GM18519 (cell line): ENCODE measurements at regions not wholly inside any gene's neighbourhood (a gene's known extent, or its start where the extent isn't known, plus 50 kb on each side); places are given as distances from the start of the nearest gene placed in this dataset.

Experiments used
- ATAC-seq: cut with Tn5 transposase; IDR thresholded peaks from one replicate; pipeline ENCODE4 v1.9.1; 2021; ENCODE audit warnings: mild to moderate bottlenecking, moderate library complexity; ENCODE audit not compliant: unreplicated experiment, low FRiP score

GRCh38 chr3:72385167-72385566 is 463.1 kb downstream of the SHQ1 start:
- no peak for ATAC-seq

DNA sequence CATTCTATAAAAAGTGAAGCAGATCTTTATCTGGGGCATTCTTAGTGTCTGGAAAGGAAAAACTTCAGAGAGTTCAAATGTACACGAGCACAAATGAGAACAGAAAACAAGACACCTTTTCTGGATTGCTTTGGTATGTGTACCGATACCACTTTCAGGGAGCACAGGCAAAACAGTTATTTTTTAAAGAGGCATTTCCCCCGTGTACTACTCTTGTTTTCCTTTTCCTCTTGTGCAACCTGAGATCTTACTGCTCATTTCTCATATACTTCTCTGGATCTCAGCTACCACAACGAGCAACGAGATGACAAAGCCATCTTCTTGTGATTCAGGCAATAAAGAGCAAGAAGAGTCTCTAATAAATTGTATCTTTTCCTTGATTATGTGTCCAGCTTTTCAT is 463.6 kb downstream of the SHQ1 start:
- no peak for ATAC-seq

DNA sequence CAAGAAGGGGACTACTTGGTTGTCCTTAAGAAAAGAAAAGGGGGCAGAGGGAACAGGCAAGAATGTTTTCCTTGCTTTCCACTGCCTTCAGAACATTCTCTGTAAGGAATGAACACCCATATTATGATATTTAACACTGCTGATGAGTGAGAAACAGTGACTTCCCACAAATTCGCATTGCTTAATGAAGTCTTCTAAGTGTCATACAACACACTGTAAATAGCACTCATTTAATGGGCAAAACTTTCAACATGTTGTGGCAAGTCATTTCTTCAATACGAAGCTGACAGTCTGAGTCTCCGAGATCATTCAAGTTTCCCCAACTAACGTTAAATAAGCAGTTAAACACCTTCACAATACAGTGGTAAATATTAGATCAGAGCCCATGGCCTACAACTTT is 464.4 kb downstream of the SHQ1 start:
- ATAC-seq, result no peak

- ATAC-seq, result no peak
Measured at GRCh38 chr3:72383230-72383629, 465.0 kb downstream of the SHQ1 start.

DNA sequence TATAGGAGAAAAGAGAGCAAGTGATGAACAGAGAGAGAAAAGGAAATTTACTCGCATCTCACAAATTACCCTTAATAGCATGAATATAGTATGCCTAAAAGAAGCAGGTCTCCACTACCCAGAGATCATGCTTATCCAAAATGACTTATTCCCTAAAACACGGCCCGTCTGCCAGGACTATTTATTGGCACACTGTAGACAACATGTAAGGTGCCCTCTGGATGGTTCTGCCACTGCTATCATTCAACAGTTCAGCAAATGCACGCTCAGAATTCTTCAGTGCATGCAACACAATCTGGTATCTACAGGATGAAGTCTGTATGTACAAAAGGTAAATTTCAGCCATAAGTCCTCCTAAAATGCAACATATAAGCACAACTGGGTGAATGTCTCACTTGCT is 465.8 kb downstream of the SHQ1 start:
- ATAC-seq, result no peak

DNA sequence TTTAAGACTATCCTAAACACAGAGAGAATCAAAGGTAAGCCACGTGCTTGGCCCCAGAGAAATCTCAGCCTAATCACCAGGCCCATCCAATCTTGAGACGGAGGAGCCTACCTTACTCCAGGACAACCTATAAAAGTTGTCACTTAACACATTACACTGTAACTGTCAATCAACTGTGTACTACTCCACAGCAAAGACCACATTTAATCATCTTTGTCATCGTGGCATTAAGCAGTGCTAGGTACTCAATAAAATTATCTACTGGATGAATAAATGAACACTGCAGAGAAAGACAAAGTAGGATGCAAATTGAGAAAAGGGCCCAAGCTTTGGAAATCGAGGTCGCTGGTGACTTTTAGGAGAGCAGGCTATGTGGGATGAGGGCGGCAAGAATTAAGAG is 466.7 kb downstream of the SHQ1 start:
- no peak for ATAC-seq

GRCh38 chr3:72380711-72381493 is 467.3 kb downstream of the SHQ1 start:
- no peak for ATAC-seq

- no peak for ATAC-seq
Measured at GRCh38 chr3:72380193-72380592, 468.1 kb downstream of the SHQ1 start.

GRCh38 chr3:72379500-72380187 is 468.6 kb downstream of the SHQ1 start:
- no peak for ATAC-seq

DNA sequence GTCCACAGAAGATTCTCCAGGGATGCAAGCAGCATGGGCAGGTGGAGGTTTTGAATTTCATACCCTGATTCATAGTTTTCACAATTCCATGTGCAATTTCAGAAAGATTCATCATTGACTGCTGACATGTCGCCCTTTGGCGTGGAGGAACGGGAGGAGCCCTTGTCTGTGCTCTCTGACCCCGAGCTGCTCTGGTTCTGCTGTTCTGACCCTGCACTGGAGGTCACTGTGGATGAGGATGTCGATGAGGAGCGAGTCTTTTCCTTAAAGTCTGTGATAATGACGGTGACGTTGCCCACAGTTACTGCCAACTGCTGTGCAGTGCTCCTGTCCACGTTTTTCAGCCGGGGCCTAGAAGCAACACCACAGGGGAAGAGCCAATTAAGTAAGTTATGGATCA is 470.0 kb downstream of the SHQ1 start:
- no peak for ATAC-seq

DNA sequence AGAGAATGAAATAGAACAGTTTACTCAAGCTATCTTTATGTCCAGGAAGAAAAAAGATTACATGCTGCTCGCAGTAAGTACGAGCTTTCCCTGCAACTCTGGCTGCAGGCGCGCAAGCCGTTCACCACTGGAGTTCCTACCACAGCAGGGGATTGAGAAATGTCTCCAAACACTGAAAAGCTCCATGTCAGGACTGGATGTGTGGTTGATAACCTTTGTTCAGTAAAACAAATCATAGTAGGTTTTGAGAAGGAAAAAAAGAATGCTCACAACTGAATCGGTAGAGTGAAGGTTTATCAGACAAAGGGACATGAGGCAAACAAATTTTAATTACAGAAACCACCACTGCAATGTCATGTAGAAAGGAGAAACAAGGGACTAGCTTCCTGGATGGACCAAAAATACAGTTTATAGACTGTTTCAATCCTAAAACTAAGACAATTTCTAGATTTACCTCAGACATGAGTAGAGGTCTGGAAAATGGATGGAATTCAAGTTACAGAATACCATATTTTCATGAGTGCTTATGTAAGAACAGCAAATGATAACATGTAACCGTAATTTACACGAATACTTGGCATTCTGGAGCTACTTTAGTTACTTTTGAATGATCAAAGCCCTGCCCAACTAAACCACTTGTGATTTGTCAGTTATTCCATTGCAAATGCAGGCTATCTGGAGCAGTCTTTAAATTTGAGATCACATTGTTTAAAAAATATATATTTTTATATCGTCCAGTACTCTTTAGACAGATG is 471.1 kb downstream of the SHQ1 start:
- no peak for ATAC-seq

DNA sequence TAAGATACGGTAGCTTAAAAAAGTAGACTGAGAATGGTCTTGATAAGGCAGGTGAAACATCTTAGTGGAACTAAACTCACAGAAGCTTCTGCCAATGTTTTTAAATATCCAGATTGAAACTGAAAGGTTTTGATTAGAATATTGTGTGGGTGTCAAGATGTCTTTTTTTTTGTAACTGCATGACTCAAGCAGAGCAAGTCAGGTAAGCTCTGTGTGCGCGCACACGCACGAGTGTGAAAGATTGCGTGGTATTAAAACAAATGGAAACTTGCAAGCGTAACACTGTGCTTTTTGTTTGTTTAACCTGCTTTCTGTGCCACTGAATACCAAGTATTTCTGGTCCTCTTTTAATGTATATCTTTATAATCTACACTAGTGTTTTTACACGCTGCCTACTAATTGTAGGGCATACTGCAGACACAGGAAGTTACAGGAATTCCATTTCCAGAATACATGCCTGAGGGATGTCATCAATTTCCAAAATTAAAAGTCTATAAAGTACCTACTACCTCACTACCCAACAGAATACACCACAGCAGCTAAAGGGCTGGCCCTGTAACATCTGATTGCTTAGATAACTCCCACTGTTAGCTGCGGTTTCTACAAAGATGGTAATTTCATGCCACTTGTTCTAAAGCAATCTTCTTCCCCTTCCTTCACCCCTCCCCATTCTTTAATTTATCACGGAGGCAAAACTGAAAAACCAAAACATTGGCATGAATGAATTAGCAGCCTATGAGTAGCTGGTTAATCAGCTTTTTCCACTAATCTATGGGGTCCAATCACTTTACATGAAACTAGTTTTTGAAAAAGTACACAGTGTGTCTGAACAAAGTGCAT is 472.8 kb downstream of the SHQ1 start:
- ATAC-seq, result peak; percentile 60

- ATAC-seq, result no peak
Measured at GRCh38 chr3:72373139-72373538, 475.1 kb downstream of the SHQ1 start.

DNA sequence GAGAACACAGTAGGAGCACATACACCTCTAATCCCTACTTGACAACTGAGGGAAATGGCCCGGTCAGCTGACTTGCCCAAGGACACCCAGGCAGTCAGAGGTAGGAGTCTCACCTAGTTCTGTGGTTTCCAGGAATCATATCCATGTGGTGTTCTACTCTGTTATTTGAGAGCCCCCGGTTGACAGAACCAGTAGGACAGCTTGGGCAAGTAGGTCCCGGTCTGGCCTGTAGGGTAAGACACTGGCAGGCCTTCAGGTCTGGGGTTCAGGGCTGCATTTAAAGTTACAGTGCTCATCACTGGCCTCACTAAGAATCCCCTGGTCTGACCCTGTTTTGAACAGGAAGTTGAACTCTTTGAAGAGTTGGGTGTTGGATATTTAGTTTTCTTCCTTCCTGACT is 476.1 kb downstream of the SHQ1 start:
- no peak for ATAC-seq

DNA sequence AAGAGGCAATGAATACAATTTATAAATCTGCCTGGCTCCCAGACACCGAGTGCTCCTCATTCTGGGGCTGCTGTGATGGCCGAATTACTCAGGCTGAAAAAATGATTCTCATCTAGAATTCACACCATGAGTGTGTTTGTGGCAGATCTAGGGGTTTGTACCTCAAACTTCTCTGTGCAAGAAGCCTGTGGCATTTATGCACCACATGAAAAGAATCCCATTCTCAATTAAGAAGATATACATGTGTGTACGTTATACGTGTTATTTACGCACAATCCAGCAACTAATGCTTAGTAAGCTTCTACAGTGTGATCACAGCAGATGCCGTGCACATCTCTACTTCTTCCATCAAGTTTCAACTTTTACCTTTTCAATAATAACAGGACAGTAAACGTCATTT is 476.8 kb downstream of the SHQ1 start:
- ATAC-seq, result no peak

- no peak for ATAC-seq
Measured at GRCh38 chr3:72370947-72371346, 477.3 kb downstream of the SHQ1 start.

DNA sequence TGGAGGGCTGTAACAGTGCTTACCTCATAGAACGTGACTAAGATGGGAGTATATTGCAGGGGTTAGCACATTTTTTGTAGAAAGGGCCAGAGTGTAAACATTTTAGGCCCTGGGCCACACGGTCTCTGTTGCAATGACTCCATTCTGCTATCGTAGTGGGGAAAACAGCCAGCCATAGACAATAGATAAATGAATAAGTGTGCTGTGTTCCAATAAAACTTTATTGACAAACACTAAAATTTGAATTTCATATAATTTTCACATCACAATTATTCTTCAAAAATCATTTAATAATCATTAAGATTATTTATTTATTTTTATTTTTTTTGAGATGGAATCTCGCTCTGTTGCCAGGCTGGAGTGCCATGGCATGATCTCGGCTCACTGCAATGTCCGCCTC is 478.6 kb downstream of the SHQ1 start:
- ATAC-seq, result no peak

DNA sequence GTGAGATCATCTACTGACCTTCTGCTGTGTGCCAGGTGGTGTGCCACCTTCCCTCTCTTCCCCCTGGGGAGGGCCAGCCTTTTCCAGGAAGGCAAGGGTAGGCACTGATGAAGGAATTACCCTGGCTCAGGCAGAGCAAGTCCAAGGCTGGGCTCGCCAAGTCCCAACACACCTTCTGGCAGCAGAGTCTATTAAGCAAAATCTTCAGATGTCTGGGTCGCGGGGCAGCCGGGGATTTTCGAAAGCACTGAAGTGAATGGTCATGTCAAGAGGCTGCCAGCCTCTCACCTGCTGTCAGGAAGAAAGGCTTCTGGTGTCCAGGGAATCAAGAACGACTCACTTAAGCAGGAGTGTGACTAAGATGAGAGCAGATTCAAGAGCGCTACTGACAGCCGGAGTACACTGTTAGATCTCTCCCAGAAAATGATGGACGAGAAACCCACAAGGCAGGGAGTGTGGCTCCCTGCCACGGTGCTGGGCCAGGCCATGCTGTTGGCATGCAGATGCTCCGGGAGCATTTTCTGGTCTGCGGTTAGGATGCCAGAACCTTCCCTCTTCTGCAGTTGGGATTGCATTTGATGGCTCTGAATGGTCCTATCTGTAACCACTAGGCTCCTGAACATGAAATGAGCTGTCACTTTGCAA is 479.8 kb downstream of the SHQ1 start:
- ATAC-seq, result no peak

DNA sequence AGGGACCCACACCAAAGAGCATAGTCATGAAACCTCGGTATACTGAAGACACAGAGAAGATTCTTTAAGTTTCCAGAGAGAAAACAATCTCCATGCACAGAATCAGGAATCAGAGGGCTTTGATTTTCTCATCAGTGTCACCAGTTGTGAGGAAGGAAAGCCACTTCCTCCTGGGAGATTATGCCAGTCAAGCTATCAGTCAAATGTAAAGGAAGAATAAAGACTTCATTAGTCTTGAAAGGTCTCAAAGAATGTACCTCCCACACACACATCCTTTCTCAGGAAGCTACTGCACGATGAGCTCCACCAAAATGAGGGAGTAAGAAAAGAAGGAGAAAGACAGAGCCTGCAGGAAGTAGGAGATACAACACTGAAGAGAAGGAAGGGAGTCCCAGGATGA is 486.3 kb downstream of the SHQ1 start:
- ATAC-seq, result no peak

GRCh38 chr3:72359743-72360142 is 488.5 kb downstream of the SHQ1 start:
- no peak for ATAC-seq
